ENCODE measurements at regions not wholly inside any gene's neighbourhood (a gene's known extent, or its start where the extent isn't known, plus 50 kb on each side); places are given as distances from the start of the nearest gene placed in this dataset.

- Histone ChIP-seq H3K4me1 (no peaks in the 10 kb centered on the region), H3K4me3 (no peak overlapping the region), H3K27ac (no peak overlapping the region), H3K27me3 (peaks cover 0 to 7% (median 0%) of the 10 kb centered on the region in 3 donors), H3K36me3 (no peaks in the 10 kb centered on the region), H3K9me3 (no peaks in the 10 kb centered on the region)
- DNase-seq, result no peak
- intact Hi-C loops (cut with DNase I; ENCODE audit: low total_unique reads), result no loop called here
- ATAC-seq, result no peak
- TF ChIP-seq CTCF (IDR thresholded peaks at IDR 0.05 in 4 of 5, conservative IDR thresholded peaks at IDR 0.05 in 1 of 5) (no peak), POLR2A (IDR thresholded peaks at IDR 0.05) (no peak)
- in situ Hi-C loops (cut with MboI; ENCODE audit: low sequenced_read_pairs in 4 of 4), result no loop called here
Observed at GRCh38 chr1:36537991-36538390, 55.3 kb upstream of the CSF3R start.

GRCh38 chr1:36537190-36537768, 54.6 kb upstream of the CSF3R start:
- in situ Hi-C loops (cut with MboI; ENCODE audit: low sequenced_read_pairs in 4 of 4) (no loop called here), intact Hi-C loops (cut with DNase I; ENCODE audit: low total_unique reads) (no loop called here)
- DNase-seq (no peak), ATAC-seq (no peak)
- Histone ChIP-seq H3K4me1 (no peaks in the 10 kb centered on the region), H3K4me3 (no peak overlapping the region), H3K27ac (no peak overlapping the region), H3K27me3 (peaks cover 0 to 4% (median 0%) of the 10 kb centered on the region in 3 donors), H3K9me3 (no peaks in the 10 kb centered on the region), H3K36me3 (no peaks in the 10 kb centered on the region)
- TF ChIP-seq CTCF (IDR thresholded peaks at IDR 0.05 in 4 of 5, conservative IDR thresholded peaks at IDR 0.05 in 1 of 5) (no peak), POLR2A (IDR thresholded peaks at IDR 0.05) (no peak)

- H3K4me3 ChIP-seq, result no peak overlapping the region
- DNase-seq (no peak), ATAC-seq (no peak)
- no peaks in the 10 kb centered on the region for H3K27me3 ChIP-seq
- H3K4me1 ChIP-seq, result no peaks in the 10 kb centered on the region
- in situ Hi-C loops (cut with MboI; ENCODE audit: low sequenced_read_pairs in 4 of 4), result no loop called here
- TF ChIP-seq POLR2A (IDR thresholded peaks at IDR 0.05) (no peak), CTCF (IDR thresholded peaks at IDR 0.05 in 4 of 5, conservative IDR thresholded peaks at IDR 0.05 in 1 of 5) (no peak)
- no peaks in the 10 kb centered on the region for H3K36me3 ChIP-seq
- intact Hi-C loops (cut with DNase I; ENCODE audit: low total_unique reads), result no loop called here
- no peak overlapping the region for H3K27ac ChIP-seq
- no peaks in the 10 kb centered on the region for H3K9me3 ChIP-seq
Observed at GRCh38 chr1:36536727-36537126, 54.0 kb upstream of the CSF3R start.

GRCh38 chr1:36534711-36535412, 52.1 kb upstream of the CSF3R start:
- in situ Hi-C loops (cut with MboI; ENCODE audit: low sequenced_read_pairs in 4 of 4), result no loop called here
- no peak for TF ChIP-seq CTCF (IDR thresholded peaks at IDR 0.05 in 4 of 5, conservative IDR thresholded peaks at IDR 0.05 in 1 of 5)
- TF ChIP-seq POLR2A (IDR thresholded peaks at IDR 0.05), result no peak
- intact Hi-C loops (cut with DNase I; ENCODE audit: low total_unique reads), result no loop called here
- Histone ChIP-seq H3K27me3 (no peaks in the 10 kb centered on the region), H3K4me3 (no peak overlapping the region), H3K36me3 (no peaks in the 10 kb centered on the region), H3K9me3 (no peaks in the 10 kb centered on the region), H3K27ac (no peak overlapping the region), H3K4me1 (no peaks in the 10 kb centered on the region)
- DNase-seq, result no peak
- ATAC-seq, result no peak

All from gastrocnemius medialis (tissue), 4 donors.